ENCODE measurements at regions not wholly inside any gene's neighbourhood (a gene's known extent, or its start where the extent isn't known, plus 50 kb on each side); places are given as distances from the start of the nearest gene placed in this dataset.

DNA sequence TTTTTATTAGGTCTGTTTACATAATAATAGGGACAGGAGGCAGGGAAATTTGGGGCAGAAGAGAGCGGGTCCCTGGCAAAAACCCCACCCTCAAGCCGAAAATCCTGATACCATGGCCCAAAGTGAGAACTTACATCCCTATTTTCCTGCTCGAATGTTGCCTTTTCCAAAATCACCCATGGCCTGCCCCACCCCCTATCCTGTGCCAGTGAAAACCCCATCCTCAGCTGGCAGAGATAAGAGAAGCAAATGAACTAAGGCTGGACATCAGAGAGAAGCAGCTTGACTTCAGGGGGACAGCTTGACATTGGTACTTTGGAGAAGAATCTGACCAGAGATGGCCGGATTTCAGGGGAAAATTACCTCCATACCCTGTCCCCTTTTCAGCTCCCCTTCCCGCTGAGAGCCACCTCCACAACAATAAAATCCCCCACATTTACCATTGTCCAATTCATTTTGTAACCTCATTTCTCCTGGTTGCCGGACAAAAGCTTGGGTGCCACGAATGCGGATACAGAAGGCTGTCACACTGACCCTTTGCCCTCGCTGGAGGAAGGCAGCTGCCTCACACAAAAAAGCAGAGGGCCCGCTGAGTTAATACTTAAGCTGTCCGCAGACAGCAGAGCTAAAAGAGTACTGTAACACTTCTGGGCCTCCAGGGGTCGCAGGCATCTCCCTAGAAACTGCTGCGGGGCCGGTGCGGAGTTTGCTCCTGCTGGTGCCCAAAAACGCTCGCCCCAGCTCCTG lies 196.2 kb downstream of the SNCA start:
- TF ChIP-seq CTCF (IDR thresholded peaks at IDR 0.05) (peak; percentile 39 to 55 (median 46)), POLR2A (IDR thresholded peaks at IDR 0.05) (no peak)
- intact Hi-C loops (cut with DNase I): no loop called here
- DNase-seq: peak; percentile 55 to 61 (median 55)
- Histone ChIP-seq H3K9me3 (no peaks in the 10 kb centered on the region), H3K27ac (no peak overlapping the region), H3K36me3 (no peaks in the 10 kb centered on the region), H3K27me3 (no peaks in the 10 kb centered on the region), H3K4me3 (peak overlapping the region in 1 of 3 donors; percentile 24), H3K4me1 (peaks cover 0 to 4% (median 0%) of the 10 kb centered on the region in 4 donors)
- WGBS (ENCODE audit: insufficient coverage, low coverage, low lambda C conversion rate, missing lambda C conversion rate): 12% methylated on average over 14 of the region's 17 CpGs
- ATAC-seq: peak; percentile 99 to 100 (median 100)

- no peak overlapping the region for H3K27ac ChIP-seq
- no peaks in the 10 kb centered on the region for H3K27me3 ChIP-seq
- no peak overlapping the region for H3K4me3 ChIP-seq
- H3K36me3 ChIP-seq: no peaks in the 10 kb centered on the region
- intact Hi-C loops (cut with DNase I): no loop called here
- 83% methylated on average over 2 of the region's 2 CpGs for WGBS (ENCODE audit: insufficient coverage, low coverage, low lambda C conversion rate, missing lambda C conversion rate)
- H3K9me3 ChIP-seq: no peaks in the 10 kb centered on the region
- ATAC-seq (no peak), DNase-seq (no peak)
- TF ChIP-seq POLR2A (IDR thresholded peaks at IDR 0.05): no peak
- no peak for TF ChIP-seq CTCF (IDR thresholded peaks at IDR 0.05)
- peaks cover 0 to 4% (median 0%) of the 10 kb centered on the region in 4 donors for H3K4me1 ChIP-seq
Observed at GRCh38 chr4:89639395-89639794, 197.6 kb downstream of the SNCA start.

DNA sequence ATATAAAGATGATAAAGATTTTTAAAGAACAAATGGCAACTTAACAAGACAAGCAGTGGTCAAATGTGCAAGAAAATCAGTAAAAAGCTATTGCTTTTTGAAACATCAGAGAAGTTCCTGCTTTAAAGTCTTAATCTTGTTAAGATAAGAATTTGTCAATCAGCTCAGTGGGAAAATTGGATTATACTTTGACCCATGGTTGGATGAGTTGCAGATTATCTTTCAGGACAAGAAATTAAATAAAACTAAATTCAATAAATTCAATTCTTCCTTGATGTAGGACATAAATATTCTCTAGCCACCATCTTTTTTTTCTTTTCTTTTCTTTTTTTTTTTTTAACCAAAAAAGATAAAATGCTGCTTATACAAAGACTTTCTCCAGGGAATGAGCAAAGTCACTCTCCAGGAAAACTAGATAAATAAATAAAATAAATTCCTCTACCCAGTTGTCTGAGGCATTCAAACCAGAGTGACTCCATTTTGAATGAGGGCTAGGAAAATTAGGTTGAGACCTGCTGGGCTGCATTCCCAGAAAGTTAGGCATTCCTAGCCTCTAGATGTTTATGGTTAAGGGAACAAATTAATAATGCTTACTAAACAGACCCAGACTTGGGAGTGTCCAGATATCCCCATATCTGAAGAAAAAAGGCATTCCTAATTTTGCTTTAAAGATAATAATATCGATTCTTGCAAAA lies 211.2 kb downstream of the SNCA start:
- DNase-seq (no peak), ATAC-seq (no peak)
- no peaks in the 10 kb centered on the region for H3K36me3 ChIP-seq
- H3K27ac ChIP-seq: no peak overlapping the region
- WGBS (ENCODE audit: insufficient coverage, low coverage, low lambda C conversion rate, missing lambda C conversion rate): 60% methylated on average over 1 of the region's 1 CpG
- intact Hi-C loops (cut with DNase I): no loop called here
- no peak for TF ChIP-seq POLR2A (IDR thresholded peaks at IDR 0.05)
- TF ChIP-seq CTCF (IDR thresholded peaks at IDR 0.05): no peak
- H3K27me3 ChIP-seq: no peaks in the 10 kb centered on the region
- no peaks in the 10 kb centered on the region for H3K4me1 ChIP-seq
- H3K9me3 ChIP-seq: no peaks in the 10 kb centered on the region
- H3K4me3 ChIP-seq: no peak overlapping the region

- no peaks in the 10 kb centered on the region for H3K9me3 ChIP-seq
- H3K4me1 ChIP-seq: no peaks in the 10 kb centered on the region
- 44% methylated on average over 1 of the region's 1 CpG for WGBS (ENCODE audit: insufficient coverage, low coverage, low lambda C conversion rate, missing lambda C conversion rate)
- no peak for TF ChIP-seq POLR2A (IDR thresholded peaks at IDR 0.05)
- no peak for TF ChIP-seq CTCF (IDR thresholded peaks at IDR 0.05)
- ATAC-seq (no peak), DNase-seq (no peak)
- H3K27me3 ChIP-seq: no peaks in the 10 kb centered on the region
- H3K4me3 ChIP-seq: no peak overlapping the region
- intact Hi-C loops (cut with DNase I): no loop called here
- H3K27ac ChIP-seq: no peak overlapping the region
- H3K36me3 ChIP-seq: no peaks in the 10 kb centered on the region
Observed at GRCh38 chr4:89619206-89619962, 217.6 kb downstream of the SNCA start.
